ENCODE measurements at regions not wholly inside any gene's neighbourhood (a gene's known extent, or its start where the extent isn't known, plus 50 kb on each side); places are given as distances from the start of the nearest gene placed in this dataset.
"Not testable (repeated sequence)": the region's sequence is repeated elsewhere in the genome, so short reads cannot be mapped to it uniquely, and the experiment has no call there.

GRCh38 chr4:97132435-97132834 is 1010.8 kb downstream of the STPG2 start:
- H3K27ac ChIP-seq = no peak overlapping the region
- no peak for TF ChIP-seq ZFX (IDR thresholded peaks at IDR 0.05; ENCODE audit: borderline replicate concordance)
- TF ChIP-seq, protein P1, sequence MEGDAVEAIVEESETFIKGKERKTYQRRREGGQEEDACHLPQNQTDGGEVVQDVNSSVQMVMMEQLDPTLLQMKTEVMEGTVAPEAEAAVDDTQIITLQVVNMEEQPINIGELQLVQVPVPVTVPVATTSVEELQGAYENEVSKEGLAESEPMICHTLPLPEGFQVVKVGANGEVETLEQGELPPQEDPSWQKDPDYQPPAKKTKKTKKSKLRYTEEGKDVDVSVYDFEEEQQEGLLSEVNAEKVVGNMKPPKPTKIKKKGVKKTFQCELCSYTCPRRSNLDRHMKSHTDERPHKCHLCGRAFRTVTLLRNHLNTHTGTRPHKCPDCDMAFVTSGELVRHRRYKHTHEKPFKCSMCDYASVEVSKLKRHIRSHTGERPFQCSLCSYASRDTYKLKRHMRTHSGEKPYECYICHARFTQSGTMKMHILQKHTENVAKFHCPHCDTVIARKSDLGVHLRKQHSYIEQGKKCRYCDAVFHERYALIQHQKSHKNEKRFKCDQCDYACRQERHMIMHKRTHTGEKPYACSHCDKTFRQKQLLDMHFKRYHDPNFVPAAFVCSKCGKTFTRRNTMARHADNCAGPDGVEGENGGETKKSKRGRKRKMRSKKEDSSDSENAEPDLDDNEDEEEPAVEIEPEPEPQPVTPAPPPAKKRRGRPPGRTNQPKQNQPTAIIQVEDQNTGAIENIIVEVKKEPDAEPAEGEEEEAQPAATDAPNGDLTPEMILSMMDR (IDR thresholded peaks at IDR 0.05) = no peak

DNA sequence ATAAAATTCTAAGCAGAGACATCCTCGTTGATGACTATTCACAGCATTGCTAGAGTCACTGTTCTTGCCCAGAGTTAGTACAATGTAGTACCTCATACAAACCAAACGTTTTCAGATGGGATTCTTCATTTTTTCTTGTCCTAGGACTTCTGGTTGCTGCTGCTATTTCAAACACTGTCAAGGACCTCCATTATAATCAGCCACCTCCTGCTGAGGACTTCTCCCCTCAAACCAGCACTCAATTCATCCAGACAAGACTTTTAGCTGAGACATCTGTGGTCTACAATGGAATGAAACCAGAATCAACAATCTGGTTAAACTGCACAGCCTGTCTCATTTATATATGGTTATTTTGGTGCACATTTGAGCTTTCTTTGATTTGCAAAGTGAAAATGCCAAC is 1008.8 kb downstream of the STPG2 start:
- TF ChIP-seq, protein P1 (IDR thresholded peaks at IDR 0.05) = no peak
- no peak overlapping the region for H3K27ac ChIP-seq

GRCh38 chr4:97139791-97140190 is 1003.5 kb downstream of the STPG2 start:
- no peak overlapping the region for H3K27ac ChIP-seq
- TF ChIP-seq, protein P1 (IDR thresholded peaks at IDR 0.05) = no peak
- TF ChIP-seq ZFX (IDR thresholded peaks at IDR 0.05; ENCODE audit: borderline replicate concordance) = no peak

DNA sequence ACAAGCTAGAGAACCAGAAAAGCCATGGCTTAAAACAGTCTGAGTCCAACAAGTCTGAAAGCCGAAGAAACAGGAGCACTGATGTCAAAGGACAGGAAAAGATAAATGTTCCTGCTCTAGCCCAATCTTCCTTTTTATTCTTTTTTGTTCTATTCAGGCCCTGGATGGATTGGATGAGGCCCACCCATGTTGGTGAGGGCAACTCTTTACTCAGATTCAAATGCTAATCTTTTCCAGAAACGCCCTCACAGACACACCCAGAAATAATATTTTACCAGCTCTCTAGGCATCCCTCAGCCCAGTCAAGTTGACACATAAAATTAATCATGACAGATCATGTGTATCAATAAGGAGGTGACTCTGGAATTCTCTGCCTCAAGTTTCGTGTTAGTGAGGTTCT is 1002.7 kb downstream of the STPG2 start:
- TF ChIP-seq, protein P1 (IDR thresholded peaks at IDR 0.05) = no peak
- TF ChIP-seq ZFX (IDR thresholded peaks at IDR 0.05; ENCODE audit: borderline replicate concordance) = no peak

DNA sequence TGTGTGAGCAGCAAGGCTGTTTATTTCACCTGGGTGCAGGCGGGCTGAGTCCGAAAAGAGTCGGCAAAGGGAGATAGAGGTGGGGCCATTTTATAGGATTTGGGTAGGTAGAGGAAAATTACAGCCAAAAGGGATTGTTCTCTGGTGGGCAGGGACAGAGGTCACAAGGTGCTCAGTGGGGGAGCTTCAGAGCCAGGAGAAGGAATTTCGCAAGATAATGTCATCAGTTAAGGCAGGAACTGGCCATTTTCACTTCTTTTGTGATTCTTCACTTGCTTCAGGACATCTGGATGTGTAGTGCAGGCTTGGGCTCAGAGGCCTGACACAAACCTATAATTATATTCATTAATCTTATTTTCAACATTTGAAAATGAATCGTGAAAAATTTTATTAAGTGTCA is 1001.9 kb downstream of the STPG2 start:
- H3K27ac ChIP-seq = not testable (repeated sequence)

More for the DNA sequence above, 1002.7 kb downstream of the STPG2 start:
- H3K27ac ChIP-seq = no peak overlapping the region

DNA sequence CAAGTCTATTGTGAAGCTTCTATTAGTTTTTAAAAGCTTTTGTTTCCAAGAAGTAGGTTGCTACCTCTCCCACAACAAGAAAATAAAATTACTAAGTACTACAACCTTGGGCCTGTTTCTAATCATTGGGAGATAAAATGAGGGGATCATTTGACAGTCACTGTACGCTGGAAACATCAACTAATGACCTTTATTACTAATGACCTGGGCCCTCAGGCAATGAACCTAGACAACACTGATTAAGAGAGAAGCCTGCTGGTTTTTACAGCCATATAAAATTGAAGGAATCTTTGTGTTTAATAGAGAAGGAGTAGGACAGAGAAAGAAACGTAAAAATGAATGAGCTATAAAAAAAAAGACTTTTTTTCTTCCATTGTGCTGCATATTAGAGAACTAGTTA is 1000.9 kb downstream of the STPG2 start:
- TF ChIP-seq, protein P1 (IDR thresholded peaks at IDR 0.05) = no peak
- no peak for TF ChIP-seq ZFX (IDR thresholded peaks at IDR 0.05; ENCODE audit: borderline replicate concordance)
- H3K27ac ChIP-seq = no peak overlapping the region

DNA sequence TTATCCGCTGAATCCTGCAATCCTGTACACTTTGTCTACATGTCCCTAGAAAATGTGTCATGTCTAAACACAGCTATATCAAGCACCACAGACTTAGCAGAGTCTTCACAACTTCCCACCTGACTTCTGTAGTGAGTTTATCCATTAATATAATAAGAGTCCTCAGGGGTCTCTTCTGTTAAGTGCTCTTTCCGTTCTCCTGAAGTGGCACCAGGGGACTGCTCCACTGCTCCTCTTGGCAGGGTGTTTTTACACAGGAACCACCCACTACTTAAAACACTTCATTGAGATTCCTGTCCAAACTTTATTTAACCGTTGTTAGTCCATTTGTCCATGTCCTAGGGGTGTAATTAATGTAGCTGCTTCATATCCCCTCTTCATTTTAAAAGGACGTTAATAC is 1000.4 kb downstream of the STPG2 start:
- TF ChIP-seq, protein P1 (IDR thresholded peaks at IDR 0.05) = no peak
- no peak for TF ChIP-seq ZFX (IDR thresholded peaks at IDR 0.05; ENCODE audit: borderline replicate concordance)
- H3K27ac ChIP-seq = no peak overlapping the region

GRCh38 chr4:97144199-97144598 is 999.1 kb downstream of the STPG2 start:
- H3K27ac ChIP-seq = no peak overlapping the region
- TF ChIP-seq ZFX (IDR thresholded peaks at IDR 0.05; ENCODE audit: borderline replicate concordance) = no peak
- TF ChIP-seq, protein P1 (IDR thresholded peaks at IDR 0.05) = no peak

Data from 22Rv1 (cell line).